Spleen (tissue), 11 donors: ENCODE measurements at regions not wholly inside any gene's neighbourhood (a gene's known extent, or its start where the extent isn't known, plus 50 kb on each side); places are given as distances from the start of the nearest gene placed in this dataset.

Source experiments
- DNase-seq: peaks from one replicate; pipeline ENCODE4 v3.0.0-alpha.2; 2020
- H3K27ac ChIP-seq, 8 donors: fragments of 200-600 bp; sonication (generic) in 7 of 8; 1 replicate in 4 of 8; 2 replicates in 4 of 8; pipeline versions ENCODE4 v1.5.0 to v1.8.0; 2016 to 2021; ENCODE audit warnings: inconsistent platforms in 4 of 8, mild to moderate bottlenecking in 4 of 8, moderate library complexity in 1 of 8
- H3K27me3 ChIP-seq, 7 donors: fragments of 200-600 bp; sonication (generic) in 6 of 7; replicated peaks in 1 of 7; 1 replicate in 4 of 7; 2 replicates in 3 of 7; pipeline versions ENCODE4 v1.5.0 to v1.8.0; 2016 to 2021; ENCODE audit warnings: inconsistent platforms in 3 of 7, mild to moderate bottlenecking in 1 of 7
- H3K36me3 ChIP-seq, 6 donors: fragments of 200-600 bp; sonication (generic) in 5 of 6; 1 replicate in 4 of 6; 2 replicates in 2 of 6; pipeline versions ENCODE4 v1.5.0 to v1.8.0; 2016 to 2021; ENCODE audit warnings: inconsistent platforms in 2 of 6
- H3K4me1 ChIP-seq, 6 donors: fragments of 200-600 bp; sonication (generic) in 5 of 6; 1 replicate in 3 of 6; 2 replicates in 3 of 6; pipeline versions ENCODE4 v1.5.0 to v1.8.0; 2016 to 2021; ENCODE audit warnings: inconsistent platforms in 3 of 6
- H3K4me3 ChIP-seq, 8 donors: fragments of 200-600 bp; sonication (generic) in 7 of 8; 1 replicate in 4 of 8; 2 replicates in 4 of 8; pipeline versions ENCODE4 v1.5.0 to v1.8.0; 2016 to 2021; ENCODE audit warnings: inconsistent platforms in 4 of 8, mild to moderate bottlenecking in 4 of 8, moderate library complexity in 2 of 8
- H3K9me3 ChIP-seq, 8 donors: fragments of 200-600 bp; sonication (generic) in 7 of 8; 1 replicate in 4 of 8; 2 replicates in 4 of 8; pipeline versions ENCODE4 v1.5.0 to v1.8.0; 2016 to 2021; ENCODE audit warnings: inconsistent platforms in 4 of 8
- CTCF ChIP-seq, 11 experiments: fragments of 200-600 bp in 7 of 11; fragments of 450-650 bp in 4 of 11; sonication (generic) in 4 of 11; IDR thresholded peaks in 8 of 11; conservative IDR thresholded peaks in 3 of 11; 1 replicate in 7 of 11; 2 replicates in 4 of 11; pipeline versions ENCODE4 v1.4.0 to v1.8.0; 2016 to 2021; ENCODE audit warnings: antibody characterized with exemption in 11 of 11, inconsistent platforms in 4 of 11, mild to moderate bottlenecking in 1 of 11
- POLR2A ChIP-seq, 3 donors: fragments of 450-650 bp; IDR thresholded peaks; one replicate each; pipeline ENCODE4 v1.5.1; 2017; ENCODE audit warnings: antibody characterized with exemption in 3 of 3, mild to moderate bottlenecking in 1 of 3
- POLR2AphosphoS5 ChIP-seq, 3 donors: sonication (generic); formaldehyde crosslinking; IDR thresholded peaks; one replicate each; pipeline ENCODE4 v1.5.1; 2017; ENCODE audit warnings: antibody characterized with exemption in 3 of 3
- WGBS, 5 donors: extraction: QIAGEN DNeasy Blood & Tissue Kit in 3 of 5; methylation state at CpG; one replicate each; pipeline versions ENCODE4 v1.1.5 to v1.1.7; 2013 to 2018; 5-methylcytosine and 5-hydroxymethylcytosine counted together
- intact Hi-C: fragments of 100-400 bp; cut with DNase I; formaldehyde crosslinking; loops from one replicate; pipeline ENCODE4 v1.15.0; 2023; ENCODE audit warnings: low total_unique reads
- donor health status: healthy with polysubstance abuse.
- donor health status: DM: no; HTN: no; CAD: no; lungs with moderate emphysema.
- donor health status: DM: no; HTN: no; CAD: no.
- donor health status: Bipolar disorder and iron deficiency.
- donor health status: healthy.
- donor health status: DM: no; HTN: no; CAD: no.
- donor health status: DM: yes; HTN: yes; CAD: no.

- Histone ChIP-seq H3K36me3 (no peaks in the 10 kb centered on the region), H3K9me3 (peaks cover 0 to 12% (median 0%) of the 10 kb centered on the region in 8 donors), H3K27me3 (no peaks in the 10 kb centered on the region), H3K27ac (no peak overlapping the region), H3K4me3 (no peak overlapping the region), H3K4me1 (no peaks in the 10 kb centered on the region)
- intact Hi-C loops, result no loop called here
- TF ChIP-seq POLR2A (IDR thresholded peaks at IDR 0.05) (no peak), POLR2AphosphoS5 (IDR thresholded peaks at IDR 0.05) (no peak), CTCF (IDR thresholded peaks at IDR 0.05 in 8 of 11, conservative IDR thresholded peaks at IDR 0.05 in 3 of 11) (no peak)
- 60 to 78% (median 71%) methylated on average over 3 of the region's 3 CpGs for WGBS, 5 donors
- DNase-seq, result no peak
Observed at GRCh38 chr10:9634466-9634865, 1383.2 kb upstream of the CELF2 start.

GRCh38 chr10:9635691-9636090 lies 1382.0 kb upstream of the CELF2 start:
- Histone ChIP-seq H3K36me3 (no peaks in the 10 kb centered on the region), H3K4me1 (no peaks in the 10 kb centered on the region), H3K27me3 (no peaks in the 10 kb centered on the region), H3K4me3 (no peak overlapping the region), H3K27ac (no peak overlapping the region), H3K9me3 (peaks cover 0 to 11% (median 0%) of the 10 kb centered on the region in 8 donors)
- 75 to 82% (median 78%) methylated on average over 2 of the region's 2 CpGs for WGBS, 5 donors
- TF ChIP-seq POLR2AphosphoS5 (IDR thresholded peaks at IDR 0.05) (no peak), POLR2A (IDR thresholded peaks at IDR 0.05) (no peak), CTCF (IDR thresholded peaks at IDR 0.05 in 8 of 11, conservative IDR thresholded peaks at IDR 0.05 in 3 of 11) (no peak)
- no peak for DNase-seq
- intact Hi-C loops, result no loop called here

GRCh38 chr10:9636216-9636615 lies 1381.5 kb upstream of the CELF2 start:
- DNase-seq, result no peak

GRCh38 chr10:9643782-9644181 lies 1373.9 kb upstream of the CELF2 start:
- peaks cover 0 to 30% (median 16%) of the 10 kb centered on the region in 8 donors for H3K9me3 ChIP-seq
- 28 to 79% (median 53%) methylated on average over 1 of the region's 1 CpG for WGBS, 5 donors
- no peaks in the 10 kb centered on the region for H3K27me3 ChIP-seq
- no peaks in the 10 kb centered on the region for H3K4me1 ChIP-seq
- DNase-seq, result no peak
- no peaks in the 10 kb centered on the region for H3K36me3 ChIP-seq
- TF ChIP-seq CTCF (IDR thresholded peaks at IDR 0.05 in 8 of 11, conservative IDR thresholded peaks at IDR 0.05 in 3 of 11) (no peak), POLR2A (IDR thresholded peaks at IDR 0.05) (no peak), POLR2AphosphoS5 (IDR thresholded peaks at IDR 0.05) (no peak)
- no peak overlapping the region for H3K4me3 ChIP-seq
- intact Hi-C loops, result no loop called here
- no peak overlapping the region for H3K27ac ChIP-seq

More at GRCh38 chr10:9636216-9636615, 1381.5 kb upstream of the CELF2 start:
- 62 to 79% (median 70%) methylated on average over 2 of the region's 2 CpGs for WGBS, 5 donors
- no peaks in the 10 kb centered on the region for H3K4me1 ChIP-seq
- H3K4me3 ChIP-seq, result no peak overlapping the region
- no peak for TF ChIP-seq POLR2A (IDR thresholded peaks at IDR 0.05)
- TF ChIP-seq CTCF (IDR thresholded peaks at IDR 0.05 in 8 of 11, conservative IDR thresholded peaks at IDR 0.05 in 3 of 11), result no peak
- H3K36me3 ChIP-seq, result no peaks in the 10 kb centered on the region
- H3K9me3 ChIP-seq, result peaks cover 0 to 7% (median 0%) of the 10 kb centered on the region in 8 donors
- no peak overlapping the region for H3K27ac ChIP-seq
- H3K27me3 ChIP-seq, result no peaks in the 10 kb centered on the region
- intact Hi-C loops, result no loop called here
